NT2/D1 (cell line): ENCODE measurements at regions not wholly inside any gene's neighbourhood (a gene's known extent, or its start where the extent isn't known, plus 50 kb on each side); places are given as distances from the start of the nearest gene placed in this dataset.

Source experiments
- SUZ12 ChIP-seq: IDR thresholded peaks from 2 replicates; pipeline ENCODE4 v1.6.1; 2011; ENCODE audit not compliant: insufficient read length, insufficient read depth; ENCODE audit errors: extremely low read depth
- YY1 ChIP-seq: IDR thresholded peaks from 2 replicates; pipeline ENCODE4 v1.6.1; 2011; ENCODE audit not compliant: insufficient read length, insufficient read depth
- ZNF274 ChIP-seq: IDR thresholded peaks from 2 replicates; pipeline ENCODE4 v1.6.1; 2011; ENCODE audit warnings: mild to moderate bottlenecking, low read depth, low read length

- TF ChIP-seq ZNF274 (no peak), YY1 (no peak), SUZ12 (no peak)
Observed at GRCh38 chr11:15418921-15419320, 304.2 kb downstream of the INSC start.
